Spleen (tissue), 7 donors: ENCODE measurements at regions not wholly inside any gene's neighbourhood (a gene's known extent, or its start where the extent isn't known, plus 50 kb on each side); places are given as distances from the start of the nearest gene placed in this dataset.

Experiments
- CTCF ChIP-seq, 11 experiments: fragments of 200-600 bp in 7 of 11; fragments of 450-650 bp in 4 of 11; sonication (generic) in 4 of 11; IDR thresholded peaks in 8 of 11; conservative IDR thresholded peaks in 3 of 11; 1 replicate in 7 of 11; 2 replicates in 4 of 11; pipeline versions ENCODE4 v1.4.0 to v1.8.0; 2016 to 2021; ENCODE audit warnings: antibody characterized with exemption in 11 of 11, inconsistent platforms in 4 of 11, mild to moderate bottlenecking in 1 of 11
- POLR2A ChIP-seq, 3 donors: fragments of 450-650 bp; IDR thresholded peaks; one replicate each; pipeline ENCODE4 v1.5.1; 2017; ENCODE audit warnings: antibody characterized with exemption in 3 of 3, mild to moderate bottlenecking in 1 of 3
- donor health status: DM: no; HTN: no; CAD: no; lungs with moderate emphysema.
- donor health status: DM: no; HTN: no; CAD: no.
- donor health status: DM: no; HTN: no; CAD: no.

- TF ChIP-seq POLR2A (IDR thresholded peaks at IDR 0.05), result no peak
- TF ChIP-seq CTCF (IDR thresholded peaks at IDR 0.05 in 8 of 11, conservative IDR thresholded peaks at IDR 0.05 in 3 of 11), result no peak
Observed at GRCh38 chr14:83893447-83893846, 1636.5 kb upstream of the FLRT2 start.
